ENCODE measurements at regions not wholly inside any gene's neighbourhood (a gene's known extent, or its start where the extent isn't known, plus 50 kb on each side); places are given as distances from the start of the nearest gene placed in this dataset.

DNA sequence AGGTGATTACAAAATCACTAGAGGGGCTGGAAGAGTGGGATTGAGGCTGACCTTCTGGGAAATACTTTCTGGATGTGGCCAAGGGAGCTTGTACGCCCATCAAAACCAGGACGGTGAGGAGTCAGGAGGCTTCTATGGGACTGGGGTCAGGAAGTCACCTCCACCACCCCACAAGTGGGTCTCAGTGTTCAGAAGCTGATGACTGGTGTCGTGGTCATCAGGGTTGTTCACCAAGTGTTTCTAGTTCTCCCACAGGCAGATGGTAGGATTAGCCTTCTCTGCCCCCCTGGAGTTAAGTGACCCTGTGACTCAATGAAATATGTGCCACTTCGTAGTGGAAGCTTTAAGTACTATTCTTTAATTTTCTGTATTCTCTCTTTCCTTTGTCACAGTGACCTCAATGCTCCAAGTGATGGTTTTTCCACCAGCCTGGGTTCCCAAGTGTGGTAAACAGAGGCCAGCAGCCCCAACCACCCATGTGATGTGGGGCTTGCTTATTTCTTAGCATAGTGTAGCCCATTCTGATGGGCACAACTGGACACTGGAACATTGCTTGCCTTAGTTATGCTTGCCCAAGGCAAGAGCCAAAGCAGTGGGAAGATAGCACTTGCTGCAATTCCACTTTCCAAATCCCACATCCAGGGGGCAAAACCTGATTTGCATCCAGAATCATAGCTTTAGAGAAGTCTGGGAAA lies 258.8 kb downstream of the CYP26B1 start:
- DNase-seq = no peak

DNA sequence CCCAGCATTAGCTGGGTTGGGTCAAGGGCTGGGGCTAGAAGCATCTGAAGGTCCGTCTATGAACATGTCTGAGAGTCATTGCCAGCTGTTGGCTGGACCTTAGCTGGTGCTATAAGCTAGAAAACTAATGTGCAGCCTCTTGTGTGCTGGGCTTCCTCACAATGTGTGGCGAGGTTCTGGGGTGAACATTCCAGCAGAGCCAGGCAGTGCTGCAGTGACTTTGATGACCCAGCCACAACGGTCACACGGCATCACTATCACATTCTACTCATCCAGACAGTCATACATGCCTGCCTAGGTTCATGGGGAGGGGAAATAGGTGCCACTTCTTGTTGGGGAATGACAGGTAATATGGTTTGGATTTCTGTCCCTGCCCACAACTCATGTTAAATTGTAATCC lies 260.5 kb downstream of the CYP26B1 start:
- no peak for DNase-seq

DNA sequence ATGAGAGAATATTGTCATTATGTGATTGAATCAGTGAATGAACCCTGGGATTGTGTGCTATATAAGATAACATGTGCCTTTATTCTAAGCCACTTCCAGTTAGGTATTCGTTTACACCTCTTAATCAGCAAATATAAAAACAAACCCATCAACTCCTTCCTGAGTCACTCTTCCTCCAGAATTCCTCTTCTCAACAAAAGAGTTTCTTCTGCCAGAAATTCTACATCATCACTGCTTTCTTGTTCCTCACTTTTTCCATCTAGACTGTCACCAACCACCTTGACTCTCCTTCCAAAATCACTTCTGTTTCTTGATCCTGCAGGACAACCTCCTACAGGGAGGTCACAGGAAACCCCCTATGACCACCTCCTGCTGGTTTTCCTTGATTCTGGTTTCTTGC lies 261.4 kb downstream of the CYP26B1 start:
- no peak for DNase-seq

DNA sequence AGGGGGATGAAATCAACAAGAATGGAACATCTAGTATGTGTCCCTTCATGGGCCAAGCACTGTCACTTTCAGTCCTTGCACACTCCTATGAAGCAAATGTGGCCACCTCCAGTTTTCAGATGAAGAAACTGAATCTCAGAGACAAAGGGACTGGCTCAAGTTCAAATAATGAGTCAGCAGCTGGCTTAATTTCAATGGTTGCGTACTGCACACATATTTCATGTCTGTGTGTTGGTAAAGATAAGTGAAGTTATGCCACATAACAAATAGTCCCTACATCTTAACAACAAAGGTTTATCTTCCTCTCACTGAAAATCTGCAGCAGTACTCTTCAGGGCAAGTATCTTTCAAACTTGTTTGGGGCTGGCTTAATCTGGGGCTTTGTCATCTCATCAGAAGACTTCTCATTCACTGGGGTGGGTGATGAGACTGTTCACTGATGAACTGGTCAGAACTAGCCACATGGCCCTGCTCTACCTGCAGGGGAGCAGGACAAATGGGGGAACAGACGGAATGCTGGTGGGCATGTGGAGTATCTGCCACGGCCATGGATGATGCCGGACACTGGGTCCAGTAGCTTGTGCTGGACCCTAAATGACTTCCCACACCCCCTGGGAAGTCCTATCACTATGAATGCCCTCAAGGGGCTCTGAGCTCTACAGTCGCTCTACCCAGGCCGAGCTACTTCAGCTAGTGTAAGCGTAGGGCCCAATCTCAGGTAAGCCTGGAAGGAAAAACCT lies 263.2 kb downstream of the CYP26B1 start:
- no peak for DNase-seq

DNA sequence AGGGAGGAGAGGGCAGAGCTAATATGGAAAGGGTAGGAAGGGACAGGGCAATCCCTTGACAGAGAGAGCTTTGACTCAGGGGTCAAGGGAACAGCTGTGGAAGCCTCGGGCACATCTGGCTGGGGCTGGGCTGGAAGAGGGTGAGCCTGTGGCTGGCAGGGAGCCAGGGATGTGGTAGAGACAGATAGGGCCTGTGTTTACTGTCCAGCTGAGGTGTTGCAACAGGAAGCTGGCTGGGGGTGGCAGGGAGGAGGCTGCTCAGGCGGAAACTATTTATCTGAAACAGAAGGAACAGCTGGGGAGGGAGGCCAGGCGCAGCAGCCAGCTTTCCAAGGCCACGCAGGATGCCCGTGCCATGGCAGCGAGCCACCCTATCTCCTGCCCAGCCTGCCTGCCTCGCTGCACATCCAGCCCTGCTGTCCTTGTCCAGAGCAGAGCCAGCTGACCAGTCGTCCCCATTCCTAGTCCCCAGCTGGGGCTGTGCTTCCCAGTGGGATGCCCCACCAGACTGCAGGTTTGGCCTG lies 264.7 kb downstream of the CYP26B1 start:
- DNase-seq = peak; percentile 38

DNA sequence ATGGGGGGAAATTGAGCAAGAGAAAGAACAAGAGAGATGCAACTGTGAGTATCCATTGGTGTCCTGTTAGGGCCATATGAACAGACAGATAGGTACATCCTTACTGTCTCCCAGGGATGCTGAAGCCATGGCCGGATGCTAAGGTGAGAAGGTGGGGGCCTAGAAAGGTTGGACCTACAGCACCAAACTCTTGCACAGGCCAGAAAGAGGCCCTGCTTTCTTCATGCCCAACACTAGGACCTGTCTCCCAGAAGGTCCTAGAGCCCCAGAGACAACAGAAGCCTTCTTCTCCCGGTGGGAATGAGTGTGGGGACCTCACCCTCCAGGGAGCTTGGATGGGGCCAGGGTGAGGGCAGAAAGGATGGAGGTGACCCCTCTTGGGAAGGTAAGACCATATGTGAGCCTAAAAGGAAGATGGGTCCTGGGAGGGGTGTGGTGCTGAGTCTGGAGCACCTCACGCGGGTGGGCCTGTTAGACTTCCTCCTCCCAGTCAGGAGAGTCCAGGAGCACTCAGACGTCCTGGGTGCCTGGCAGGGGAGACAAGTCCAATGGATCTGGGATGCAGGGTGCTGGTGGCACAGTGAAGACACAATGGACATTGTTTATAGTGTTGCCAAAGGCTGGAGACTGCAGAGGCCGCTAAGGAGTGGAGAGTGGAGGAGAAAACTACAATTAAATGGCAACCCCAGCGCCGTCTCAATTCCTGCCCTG lies 265.3 kb downstream of the CYP26B1 start:
- no peak for DNase-seq

DNA sequence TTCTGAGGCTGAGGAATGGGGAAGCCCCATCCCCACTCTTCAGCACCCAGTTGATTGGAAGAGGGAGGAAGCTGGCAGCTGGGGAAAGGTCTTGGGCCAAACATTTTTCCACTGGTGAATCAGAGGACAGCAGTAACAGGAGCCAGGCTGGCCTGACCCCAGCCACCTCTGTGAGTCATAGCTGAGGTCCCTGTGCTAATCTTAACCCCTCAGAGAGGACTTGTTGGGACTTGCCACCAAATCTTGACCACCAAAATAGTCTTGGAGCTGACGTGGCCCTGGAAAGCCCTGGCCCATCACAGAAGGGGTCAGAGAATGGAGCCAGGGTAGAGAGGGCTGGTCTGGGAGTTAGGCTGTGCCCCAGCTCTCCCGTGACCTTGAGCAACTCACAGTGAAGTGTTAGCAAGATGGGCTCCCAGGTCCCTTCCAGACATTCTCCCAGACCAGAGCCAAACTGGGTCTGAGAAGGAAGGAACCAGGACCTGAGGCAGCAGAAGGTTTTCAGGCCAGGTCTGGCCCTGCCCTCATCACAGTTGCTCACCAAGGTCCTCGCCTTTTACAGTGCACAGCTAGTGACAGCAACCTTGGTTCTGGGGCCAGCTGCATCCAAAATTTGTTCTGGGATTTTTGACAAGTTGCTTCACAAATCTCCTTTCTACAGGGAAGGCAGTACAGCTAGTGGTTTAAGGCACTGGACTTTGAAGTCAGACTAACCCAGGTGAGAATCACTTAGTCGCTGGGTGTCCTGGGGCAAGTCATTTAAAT lies 266.6 kb downstream of the CYP26B1 start:
- no peak for DNase-seq

DNA sequence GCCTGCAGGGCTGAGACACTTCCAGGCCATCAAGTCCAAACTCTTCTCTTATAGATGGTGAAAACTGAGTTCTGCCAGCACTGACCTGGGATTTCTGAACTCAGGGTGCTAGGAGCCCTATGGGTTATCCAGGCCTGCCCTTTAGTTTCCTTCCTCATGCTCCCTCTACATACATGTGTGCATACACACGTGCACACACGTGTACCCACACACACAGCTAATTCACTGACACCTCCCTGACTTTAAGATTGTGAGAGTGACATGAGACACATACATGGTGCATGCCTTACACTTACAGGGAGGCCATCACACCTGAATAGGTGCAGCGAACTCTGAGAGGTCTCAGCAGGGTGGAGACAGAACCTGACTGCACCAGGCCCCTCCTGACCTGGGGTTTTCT lies 267.4 kb downstream of the CYP26B1 start:
- no peak for DNase-seq

DNA sequence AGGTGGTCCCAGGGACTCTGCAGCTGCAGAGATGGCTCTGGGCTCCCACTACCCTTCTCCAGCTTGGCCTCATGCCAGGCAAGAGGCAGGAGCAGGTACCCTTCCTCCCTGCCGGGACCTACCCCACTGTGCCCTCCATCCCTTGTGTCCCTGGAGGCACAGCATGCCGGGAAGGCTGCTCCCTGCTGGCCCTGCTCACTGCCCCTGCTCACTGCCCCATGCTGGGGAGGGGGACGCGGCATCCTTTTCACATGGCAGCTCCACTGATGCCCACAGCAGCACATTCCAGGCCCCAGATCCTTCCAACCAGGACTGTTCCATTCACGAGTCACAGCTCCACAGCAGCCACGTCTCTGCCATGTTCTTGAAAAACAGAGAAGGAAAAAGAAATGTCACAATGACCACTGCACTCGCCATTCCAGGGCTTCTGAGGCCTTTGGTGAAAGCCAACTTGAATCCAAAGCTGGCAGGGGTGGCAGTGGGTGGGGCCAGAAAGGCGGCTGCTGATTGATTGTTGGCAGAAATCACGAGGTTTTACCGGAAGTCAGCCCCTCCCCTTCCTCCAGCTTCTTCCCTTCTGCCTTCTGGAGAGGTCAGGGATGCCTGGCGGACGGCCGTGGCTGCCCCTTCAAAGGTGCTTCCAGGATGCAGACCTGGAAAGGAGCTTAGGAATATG lies 268.0 kb downstream of the CYP26B1 start:
- no peak for DNase-seq

DNA sequence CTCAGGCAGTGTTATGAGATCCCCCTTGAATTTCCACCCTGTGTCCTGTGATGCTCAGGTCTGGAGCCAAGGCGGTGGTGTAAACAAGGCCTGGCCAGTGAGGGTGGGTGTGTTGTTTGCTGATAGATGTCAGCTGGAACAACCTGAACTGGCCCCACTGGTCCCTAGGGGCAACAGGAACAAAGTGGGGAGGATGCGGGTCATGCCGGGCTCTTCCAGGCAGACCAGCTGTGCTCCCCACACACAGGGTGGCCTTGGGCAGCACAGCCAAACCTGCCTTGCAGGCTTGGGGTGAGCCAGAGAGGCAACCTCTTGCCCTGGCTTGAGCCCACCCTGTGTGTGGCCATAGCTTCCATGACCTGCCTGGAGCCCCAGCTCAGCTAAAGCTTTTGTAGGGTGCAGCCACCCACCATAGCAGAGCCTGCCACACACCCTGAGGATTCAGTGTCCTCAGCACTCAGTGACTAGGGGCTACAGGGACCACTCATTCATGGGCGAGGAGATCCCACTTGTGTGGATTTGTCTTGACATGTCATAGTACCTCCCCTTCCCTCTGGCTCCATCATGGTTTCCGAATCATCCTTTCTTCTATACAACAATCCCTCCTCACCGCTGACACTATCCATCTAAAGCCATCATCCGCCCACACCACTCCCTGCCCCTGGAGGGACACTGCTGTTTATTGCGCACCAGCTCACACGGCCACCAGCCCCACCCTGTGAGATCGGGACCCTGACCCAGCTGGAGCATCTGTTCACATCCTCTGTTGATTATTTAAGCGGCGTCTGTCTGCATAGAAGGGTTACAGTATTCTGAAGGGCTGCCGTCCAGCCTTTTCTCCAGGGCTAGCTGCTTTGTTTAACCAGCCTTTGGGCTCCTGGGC lies 268.8 kb downstream of the CYP26B1 start:
- no peak for DNase-seq

DNA sequence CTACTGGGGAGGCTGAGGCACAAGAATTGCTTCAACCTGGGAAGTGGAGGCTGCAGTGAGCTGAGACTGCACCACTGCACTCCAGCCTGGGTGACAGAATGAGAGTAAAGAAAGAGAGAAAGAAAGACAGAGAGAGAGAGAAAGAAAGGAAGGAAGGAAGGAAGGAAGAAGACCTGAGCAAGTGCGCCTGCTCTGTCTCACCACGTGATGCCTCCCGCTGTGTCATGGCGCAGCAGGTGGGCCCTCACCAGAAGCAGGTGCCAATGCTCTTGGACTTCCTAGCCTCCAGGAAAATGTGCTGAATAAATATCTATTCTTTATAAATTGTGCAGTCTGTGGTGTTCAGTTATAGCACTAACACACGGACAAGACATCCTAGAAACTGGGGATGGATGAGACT lies 270.0 kb downstream of the CYP26B1 start:
- DNase-seq = no peak

DNA sequence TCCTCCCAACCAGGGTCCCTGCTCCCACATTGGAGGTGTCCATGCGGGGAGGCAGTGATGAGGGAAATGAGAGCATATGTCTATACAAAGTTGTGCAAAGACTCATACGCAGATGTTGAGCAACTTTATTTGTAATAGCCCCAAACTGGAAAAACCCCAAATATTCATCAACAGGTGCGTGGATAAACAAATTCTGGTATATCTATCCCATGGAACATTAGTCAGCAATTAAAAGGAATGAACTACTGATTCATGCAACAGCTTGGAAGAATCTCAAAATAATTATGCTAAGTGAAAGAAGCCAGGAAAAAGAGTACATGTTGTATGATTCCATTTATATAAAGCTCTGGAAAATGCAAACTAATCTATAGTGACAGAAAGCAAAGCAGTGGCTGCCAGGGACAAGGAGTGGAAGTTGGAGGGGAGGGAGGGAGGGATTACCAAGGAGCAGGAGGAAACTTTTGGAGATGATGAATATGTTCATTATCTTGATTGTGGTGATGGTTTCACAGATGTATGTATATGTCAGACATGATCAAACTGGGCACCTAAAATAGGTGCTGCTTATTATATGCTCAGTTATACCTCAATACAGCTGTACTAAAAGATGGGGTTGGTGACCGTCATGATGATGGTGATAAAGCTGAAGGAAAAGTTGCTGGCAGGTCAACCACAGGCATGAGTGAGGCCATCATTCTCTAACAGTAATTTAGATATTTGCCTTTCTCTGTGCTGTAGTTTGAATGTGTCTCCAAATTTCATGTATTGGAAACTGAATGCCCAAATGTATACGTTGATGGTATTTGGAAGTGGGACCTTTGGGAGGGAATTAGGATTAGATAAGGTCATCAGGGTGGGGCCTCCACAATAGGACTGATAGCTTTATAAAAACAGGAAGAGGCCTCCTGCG lies 270.9 kb downstream of the CYP26B1 start:
- no peak for DNase-seq

DNA sequence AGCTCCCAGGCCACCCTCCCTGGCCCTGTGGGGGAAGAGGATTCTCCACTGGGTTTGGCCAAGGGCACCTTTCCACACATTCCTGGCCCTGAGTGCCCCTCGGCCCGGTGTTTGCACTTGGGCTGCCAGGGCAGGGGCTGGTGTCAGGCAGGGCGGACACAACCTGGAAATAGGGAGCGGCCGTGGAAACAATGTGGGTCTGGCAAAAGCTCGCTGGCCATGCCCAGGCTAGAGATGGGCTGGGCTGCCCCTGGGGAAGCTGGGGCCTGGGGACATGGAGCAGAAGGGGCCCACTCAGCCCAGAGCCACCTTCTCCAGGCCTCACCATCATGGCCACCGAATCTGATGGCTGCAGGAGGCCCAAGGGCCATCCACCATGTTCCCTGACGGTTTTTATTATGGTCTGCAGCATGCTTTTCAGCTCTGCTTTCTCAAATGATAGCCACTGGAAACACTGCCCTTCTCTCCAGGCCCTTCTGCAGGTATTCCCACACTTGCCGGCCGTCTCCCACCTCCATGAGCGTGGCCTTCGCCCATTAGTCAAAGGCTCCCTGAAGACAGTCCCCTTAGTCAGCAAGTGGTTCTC lies 275.1 kb downstream of the CYP26B1 start:
- no peak for DNase-seq

DNA sequence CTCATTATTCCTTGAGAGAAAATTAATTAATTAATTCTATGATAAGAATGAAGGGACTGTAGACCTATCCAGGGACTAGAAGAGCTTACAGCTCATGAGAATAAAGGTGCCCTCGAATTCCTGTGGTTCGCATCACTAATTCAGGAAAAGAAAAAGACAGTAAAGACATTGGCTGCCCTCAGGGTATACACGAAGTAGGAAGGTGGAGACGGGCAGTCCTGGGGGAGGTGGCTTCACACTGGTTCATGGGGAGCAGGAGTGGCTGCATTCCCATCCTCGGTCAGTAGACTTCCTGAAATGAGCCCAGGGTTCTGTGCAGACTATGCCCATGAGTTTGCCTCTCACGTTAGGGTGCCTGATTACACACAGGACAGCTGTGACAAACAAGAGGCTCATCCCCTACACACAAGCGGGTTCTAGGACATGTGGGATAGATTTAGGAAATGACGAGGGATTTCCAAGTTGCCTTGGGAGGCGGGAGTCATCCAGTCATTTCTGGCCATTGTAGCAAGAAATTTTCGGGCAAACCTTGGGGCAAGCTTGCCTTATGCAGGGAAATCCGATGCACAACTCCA lies 282.2 kb downstream of the CYP26B1 start:
- DNase-seq = no peak

DNA sequence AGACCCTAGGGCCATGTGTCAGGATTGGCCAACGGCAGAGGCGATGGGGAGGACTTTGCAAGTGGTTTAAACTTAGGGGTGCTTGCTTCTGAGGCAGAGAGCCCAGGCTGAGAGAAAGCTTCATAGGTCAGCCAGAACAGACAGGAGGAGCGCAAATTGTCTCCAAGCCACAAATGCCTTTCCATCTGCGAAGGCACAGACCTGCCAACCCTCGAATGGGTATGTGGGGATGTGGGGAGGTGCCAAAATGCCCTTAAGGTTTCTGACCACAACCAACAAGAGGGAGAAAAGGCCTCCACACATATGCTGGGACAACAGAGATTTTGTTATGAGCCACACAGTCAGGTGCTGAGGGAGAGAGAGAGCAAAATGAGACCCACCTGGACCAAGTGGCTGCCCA lies 283.6 kb downstream of the CYP26B1 start:
- DNase-seq = no peak

DNA sequence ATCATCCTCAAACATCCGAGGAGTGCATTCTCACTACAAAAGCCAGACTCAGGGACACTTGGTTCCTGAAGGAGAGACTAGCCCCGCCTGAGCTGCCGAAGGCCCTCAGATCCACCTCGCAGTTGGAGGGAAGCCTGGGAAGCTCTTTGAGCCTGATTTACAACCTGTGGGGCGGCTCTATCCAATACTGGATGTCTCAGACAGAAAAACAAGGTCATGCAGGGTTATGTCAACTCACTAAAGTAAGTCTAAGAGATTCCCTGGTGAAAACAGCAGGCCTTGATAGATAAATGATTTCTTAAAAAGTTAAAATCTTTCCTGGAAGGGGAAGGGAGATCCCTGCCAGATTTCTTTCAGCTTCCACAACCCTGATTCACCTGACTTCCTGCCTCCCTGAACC lies 284.3 kb downstream of the CYP26B1 start:
- no peak for DNase-seq

DNA sequence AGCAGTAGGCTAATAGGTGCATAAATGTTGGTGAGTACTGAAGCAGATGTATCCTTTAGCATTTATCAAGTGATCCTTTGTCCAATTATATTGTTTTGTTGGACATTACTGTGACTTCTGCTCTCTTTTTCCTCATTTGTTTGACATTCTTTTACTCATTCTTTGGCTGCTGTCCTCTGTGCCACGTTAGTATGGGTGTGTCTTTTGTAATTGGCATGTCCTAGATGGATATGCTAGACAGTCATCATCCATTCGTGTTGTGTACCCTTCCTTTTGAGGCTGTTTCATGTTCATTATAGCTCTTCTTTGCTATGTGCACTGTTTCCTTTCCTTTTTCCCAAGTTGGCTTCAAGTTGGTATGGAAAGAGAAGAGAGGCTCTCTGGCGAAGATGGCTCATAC lies 284.7 kb downstream of the CYP26B1 start:
- DNase-seq = no peak

DNA sequence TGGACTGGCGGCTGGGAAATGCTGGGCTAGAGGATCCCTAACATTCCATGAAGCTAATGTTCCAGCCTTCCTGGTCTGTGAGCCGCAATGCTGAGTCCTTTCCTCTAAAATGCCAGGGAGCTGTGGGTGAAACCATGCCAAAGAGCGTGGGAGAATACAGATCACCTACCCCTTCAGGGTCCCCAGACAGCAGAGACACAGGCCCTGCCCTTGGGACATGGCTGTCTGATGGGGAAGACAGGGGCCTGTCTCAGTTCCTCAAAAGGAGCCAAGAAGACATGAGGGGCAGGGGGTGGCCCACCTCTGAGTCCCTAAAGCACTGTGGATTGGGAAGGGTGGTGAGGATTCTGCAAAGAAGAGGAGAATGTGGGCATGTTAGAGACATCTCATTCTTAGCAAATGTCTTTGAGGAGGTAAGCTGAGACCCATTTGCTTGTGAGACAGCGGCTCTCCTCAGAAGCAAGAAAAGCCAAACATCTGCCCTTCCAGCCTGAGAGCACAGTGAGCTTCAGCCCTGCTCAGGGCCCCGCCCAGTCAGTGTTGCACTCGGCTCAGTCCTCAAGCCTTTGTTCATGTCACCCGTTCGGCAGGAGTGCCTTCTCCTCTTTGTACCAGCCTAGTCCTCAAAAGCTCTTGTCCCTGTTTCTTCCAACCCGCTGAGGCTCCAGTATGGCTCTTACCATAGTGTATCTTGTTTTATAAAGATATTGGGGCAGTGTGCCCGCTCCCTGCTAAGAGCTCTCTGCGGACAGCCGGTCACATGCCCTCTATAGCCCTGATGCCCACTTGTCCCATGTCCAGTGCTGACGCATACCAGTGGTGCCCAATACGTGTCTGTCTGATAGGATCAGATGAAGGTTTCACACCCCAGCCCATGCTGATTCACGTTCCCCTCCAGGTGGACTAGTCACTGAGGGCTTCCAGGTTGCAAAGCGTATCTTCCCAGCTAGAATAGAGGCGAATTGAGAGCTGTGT lies 286.2 kb downstream of the CYP26B1 start:
- no peak for DNase-seq

Data from NCI-H446 treated with DMSO at 0.1 percent for 48 hours (cell line).